K562 (cell line): ENCODE measurements at regions not wholly inside any gene's neighbourhood (a gene's known extent, or its start where the extent isn't known, plus 50 kb on each side); places are given as distances from the start of the nearest gene placed in this dataset.
A peak's percentile ranks its signal among the peaks of the same experiment; 100 is the strongest.

Source experiments
- ATAC-seq: fragments of 200-7000 bp; cut with Tn5 transposase; 3 replicates; pipeline ENCODE4 v1.9.1; 2020; ENCODE audit warnings: moderate library complexity
- BruUV-seq: library from RNA; stranded (reverse); fragments of 400-500 nt; replicated peaks from 2 replicates; lab custom pipeline; 2021; lab: Mats Ljungman, UMichigan
- CTCF ChIA-PET: fragments of 300-600 bp; formaldehyde crosslinking; extraction: SDS; loops from one replicate; lab custom pipeline; 2021; ENCODE audit warnings: low intra/inter-chr PET ratio; lab: Yijun Ruan, JAX
- POLR2A ChIA-PET: fragments of 300-600, 350-650 bp; sonication (Branson Sonifier 250); formaldehyde crosslinking; extraction: SDS; loops from one replicate; lab custom pipeline; 2021; ENCODE audit warnings: antibody characterized with exemption, inconsistent platforms; lab: Yijun Ruan, JAX
- DNase-seq, 4 experiments: peaks; one replicate each; pipeline versions ENCODE4 v3.0.0 to v3.0.0-alpha.2; 2011 to 2018; ENCODE audit warnings: low spot score in 3 of 4, mixed read lengths in 3 of 4; ENCODE audit errors: extremely low read depth in 1 of 4
- FAIRE-seq: peaks from 2 replicates; lab custom pipeline; 2011; peaks lifted over from hg19 to GRCh38; lab: Jason Lieb, UNC
- H2AFZ ChIP-seq: 2 replicates; pipeline ENCODE4 v1.6.0; 2011; ENCODE audit warnings: low read depth, low read length, control low read depth, inconsistent platforms
- H3K27ac ChIP-seq: fragments of 200-600 bp; 3 replicates; pipeline ENCODE4 v1.8.0; 2011; ENCODE audit warnings: low read depth, mild to moderate bottlenecking, control low read depth, inconsistent platforms, low read length, moderate library complexity, mixed read lengths; ENCODE audit errors: extremely low read depth
- H3K27me3 ChIP-seq, 2 experiments: fragments of 300-600 bp in 1 of 2; 2 replicates in 1 of 2; 3 replicates in 1 of 2; pipeline versions ENCODE4 v1.6.0 to v1.8.0; 2011; ENCODE audit warnings: inconsistent platforms in 2 of 2, low read length in 2 of 2, mild to moderate bottlenecking in 1 of 2, mixed read lengths in 1 of 2, moderate library complexity in 1 of 2; ENCODE audit not compliant: control insufficient read depth in 2 of 2, insufficient read depth in 2 of 2
- H3K36me3 ChIP-seq: fragments of 300-600 bp; 3 replicates; pipeline ENCODE4 v1.8.0; 2011; ENCODE audit warnings: mild to moderate bottlenecking, low read length, inconsistent platforms; ENCODE audit not compliant: control insufficient read depth, insufficient read depth
- H3K4me1 ChIP-seq, 2 experiments: fragments of 200-600 bp in 1 of 2; replicated peaks in 1 of 2; 2 replicates in 1 of 2; 3 replicates in 1 of 2; pipeline versions ENCODE4 v1.5.1 to v1.8.0; 2011; ENCODE audit warnings: inconsistent platforms in 2 of 2, low read length in 2 of 2, mild to moderate bottlenecking in 1 of 2, mixed read lengths in 1 of 2, moderate library complexity in 1 of 2; ENCODE audit not compliant: control insufficient read depth in 2 of 2, insufficient read depth in 2 of 2
- H3K4me2 ChIP-seq: 2 replicates; pipeline ENCODE4 v1.6.1; 2011; ENCODE audit warnings: low read length, control low read depth, inconsistent platforms, mixed read lengths; ENCODE audit not compliant: insufficient read depth
- H3K4me3 ChIP-seq: fragments of 200-600 bp; sonication (generic), shearing (Covaris generic); 2 replicates; pipeline ENCODE4 v1.5.1; 2016; ENCODE audit warnings: control low read depth, inconsistent platforms
- H3K79me2 ChIP-seq: fragments of 200-600 bp; 3 replicates; pipeline ENCODE4 v1.8.0; 2011; ENCODE audit warnings: low read length, inconsistent platforms; ENCODE audit not compliant: control insufficient read depth, insufficient read depth
- H3K9ac ChIP-seq, 2 experiments: 2 replicates each; pipeline versions ENCODE4 v1.6.0 to v1.6.1; 2011; ENCODE audit warnings: low read depth in 2 of 2, low read length in 2 of 2, control low read depth in 1 of 2, inconsistent platforms in 1 of 2, mild to moderate bottlenecking in 1 of 2, mixed read lengths in 1 of 2; ENCODE audit not compliant: insufficient read depth in 1 of 2
- H3K9me1 ChIP-seq: one replicate; pipeline ENCODE4 v1.6.0; 2011; ENCODE audit warnings: inconsistent platforms, mild to moderate bottlenecking, low read length, moderate library complexity; ENCODE audit not compliant: control insufficient read depth, insufficient read depth
- H3K9me3 ChIP-seq: replicated peaks from 2 replicates; pipeline ENCODE4 v1.5.1; 2011; ENCODE audit warnings: low read depth, low read length, inconsistent platforms; ENCODE audit not compliant: control insufficient read depth, insufficient read depth
- H4K20me1 ChIP-seq: replicated peaks from 2 replicates; pipeline ENCODE4 v1.6.1; 2011; ENCODE audit warnings: low read length, inconsistent platforms, mixed read lengths; ENCODE audit not compliant: control insufficient read depth, insufficient read depth
- HNRNPLL ChIP-seq: fragments of 200-400 bp; formaldehyde crosslinking; IDR thresholded peaks from 2 replicates; pipeline ENCODE4 v1.6.1; 2017; ENCODE audit warnings: low read length, low read depth, mild to moderate bottlenecking; ENCODE audit not compliant: poor library complexity, severe bottlenecking
- NFIC ChIP-seq: fragments of 450-650 bp; IDR thresholded peaks from 2 replicates; pipeline ENCODE4 v1.6.1; 2017; ENCODE audit warnings: mild to moderate bottlenecking, inconsistent platforms
- NFIX ChIP-seq: fragments of 250-450 bp; sonication (Bioruptor Pico); IDR thresholded peaks from 2 replicates; pipeline ENCODE4 v1.4.0; 2020; ENCODE audit warnings: low read depth, mild to moderate bottlenecking, moderate library complexity
- ZNF23 ChIP-seq: fragments of 250-450 bp; sonication (Bioruptor Pico); IDR thresholded peaks from 2 replicates; pipeline ENCODE4 v1.4.0; 2020; ENCODE audit warnings: mild to moderate bottlenecking
- ZNF639 ChIP-seq, 2 experiments: fragments of 200-800 bp in 1 of 2; sonication (Bioruptor generic) in 1 of 2; sonication (generic) in 1 of 2; formaldehyde crosslinking in 1 of 2; IDR thresholded peaks in 1 of 2; conservative IDR thresholded peaks in 1 of 2; 2 replicates each; pipeline versions ENCODE4 v1.5.0 to v1.6.1; 2016 to 2020; ENCODE audit warnings: missing compliant biosample characterization in 1 of 2, missing genetic modification characterization in 1 of 2, missing genetic modification reagents in 1 of 2
- WGBS: fragments of 100-300 bp; shearing (Covaris generic); methylation state at CpG from one replicate; pipeline ENCODE4 v1.1.6; 2016; ENCODE audit warnings: low coverage, mixed read lengths; ENCODE audit not compliant: insufficient coverage; ENCODE audit errors: missing lambda C conversion rate; 5-methylcytosine and 5-hydroxymethylcytosine counted together
- in situ Hi-C: fragments of 300-500 bp; cut with MboI; formaldehyde crosslinking; loops from 4 replicates; pipeline ENCODE4 v1.15.0; 2018; ENCODE audit warnings: inconsistent platforms, mixed read lengths
- intact Hi-C: fragments of 100-400 bp; cut with micrococcal nuclease; formaldehyde crosslinking; loops from 2 replicates; pipeline ENCODE4 v1.14.2; 2022

- no peaks in the 10 kb centered on the region for H3K9me3 ChIP-seq
- ATAC-seq (no peak), FAIRE-seq (no peak), DNase-seq (no peak)
- 0% methylated on average over 2 of the region's 2 CpGs for WGBS
- H4K20me1 ChIP-seq, result no peaks in the 10 kb centered on the region
- no peak overlapping the region for H3K4me3 ChIP-seq
- no peaks in the 10 kb centered on the region for H3K36me3 ChIP-seq
- no peaks in the 10 kb centered on the region for H3K4me1 ChIP-seq
- no peak overlapping the region for H3K4me2 ChIP-seq
- ChIA-PET CTCF (no interaction called here), POLR2A (no interaction called here)
- BruUV-seq, result no TSS peak
- intact Hi-C loops (no loop called here), in situ Hi-C loops (no loop called here)
- no peak overlapping the region for H3K27ac ChIP-seq
- no peaks in the 10 kb centered on the region for H3K9me1 ChIP-seq
- no peaks in the 10 kb centered on the region for H3K79me2 ChIP-seq
- H3K27me3 ChIP-seq, result no peaks in the 10 kb centered on the region
- no peak overlapping the region for H2AFZ ChIP-seq
- no peak overlapping the region for H3K9ac ChIP-seq
- TF ChIP-seq NFIC (peak; percentile 92), HNRNPLL (no peak), ZNF639 (CRISPR knock-in tag; conservative IDR thresholded peaks at IDR 0.05 in 1 of 2, IDR thresholded peaks at IDR 0.05 in 1 of 2) (no peak), NFIX (CRISPR knock-in tag) (peak; percentile 75), ZNF23 (no peak)
These were observed 314.3 kb upstream of the RASGRP1 start for GRCh38 chr15:38878926-38879325.
